Subcutaneous abdominal adipose tissue (tissue), 5 donors: ENCODE measurements at regions not wholly inside any gene's neighbourhood (a gene's known extent, or its start where the extent isn't known, plus 50 kb on each side); places are given as distances from the start of the nearest gene placed in this dataset.

Source experiments
- H3K27ac ChIP-seq: one replicate; pipeline ENCODE4 v1.7.0; 2013; ENCODE audit warnings: low read depth, mild to moderate bottlenecking, inconsistent platforms, low read length, moderate library complexity
- H3K27me3 ChIP-seq, 5 donors: one replicate each; pipeline ENCODE4 v1.7.0; 2013; ENCODE audit warnings: low read length in 5 of 5, inconsistent platforms in 1 of 5; ENCODE audit not compliant: control insufficient read depth in 5 of 5, insufficient read depth in 4 of 5
- H3K36me3 ChIP-seq, 5 donors: one replicate each; pipeline ENCODE4 v1.7.0; 2013; ENCODE audit warnings: low read length in 5 of 5; ENCODE audit not compliant: control insufficient read depth in 5 of 5, insufficient read depth in 5 of 5
- H3K4me1 ChIP-seq, 5 donors: one replicate each; pipeline ENCODE4 v1.7.0; 2013; ENCODE audit warnings: low read length in 5 of 5, mild to moderate bottlenecking in 3 of 5, moderate library complexity in 1 of 5; ENCODE audit not compliant: control insufficient read depth in 5 of 5, insufficient read depth in 5 of 5
- H3K4me3 ChIP-seq, 5 donors: one replicate each; pipeline ENCODE4 v1.7.0; 2013; ENCODE audit warnings: low read length in 5 of 5, low read depth in 1 of 5
- H3K9ac ChIP-seq, 5 donors: one replicate each; pipeline ENCODE4 v1.7.0; 2013; ENCODE audit warnings: low read length in 5 of 5, mild to moderate bottlenecking in 4 of 5, moderate library complexity in 3 of 5
- H3K9me3 ChIP-seq, 5 donors: one replicate each; pipeline ENCODE4 v1.7.0; 2013; ENCODE audit warnings: low read length in 5 of 5; ENCODE audit not compliant: control insufficient read depth in 5 of 5
- donor health status: healthy.
- donor health status: healthy.
- donor health status: healthy.
- donor health status: healthy.
- donor health status: healthy.

DNA sequence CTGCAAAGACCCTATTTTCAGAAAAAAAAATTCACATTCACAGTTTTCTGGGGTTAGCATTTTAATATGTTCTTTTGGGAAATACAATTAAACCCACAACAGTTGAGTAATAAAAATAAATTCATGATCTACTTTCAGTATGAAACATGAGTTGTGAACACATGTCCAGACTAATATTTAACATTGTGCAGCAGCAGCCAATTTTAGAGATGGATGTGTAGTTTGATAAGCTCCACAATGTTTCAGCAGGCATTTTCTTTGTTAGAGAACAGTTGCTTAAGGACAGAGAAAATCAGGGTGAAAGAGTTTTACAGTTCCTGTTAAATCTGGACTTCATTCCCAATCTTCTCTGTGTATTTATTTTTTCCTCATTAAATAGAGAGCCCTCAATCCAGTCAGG is 519.5 kb downstream of the PIK3C3 start:
- Histone ChIP-seq H3K4me1 (peaks cover 0 to 7% (median 0%) of the 10 kb centered on the region in 5 donors), H3K27me3 (no peaks in the 10 kb centered on the region), H3K36me3 (no peaks in the 10 kb centered on the region), H3K27ac (no peak overlapping the region), H3K4me3 (no peak overlapping the region), H3K9ac (no peak overlapping the region), H3K9me3 (peaks cover 0 to 2% (median 0%) of the 10 kb centered on the region in 5 donors)

DNA sequence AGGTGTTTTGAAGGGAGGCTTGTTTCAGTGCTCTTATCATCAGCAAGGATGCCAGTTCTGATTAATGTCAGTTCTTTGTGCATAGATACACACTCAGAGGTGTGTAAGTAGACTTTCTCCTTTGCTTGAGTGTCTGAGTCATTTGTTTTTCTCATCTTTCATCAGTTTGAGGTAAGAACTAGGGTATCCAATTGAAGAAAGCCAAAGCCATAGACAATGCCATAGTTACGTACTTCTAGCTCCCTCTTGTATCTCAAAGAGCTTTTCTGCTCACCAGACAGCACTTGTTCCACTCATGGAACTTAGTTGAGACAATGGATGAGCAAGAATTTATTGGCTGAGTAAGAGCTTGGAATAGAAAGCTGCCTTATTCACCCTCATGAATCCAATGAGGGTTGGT is 520.1 kb downstream of the PIK3C3 start:
- Histone ChIP-seq H3K27ac (no peak overlapping the region), H3K27me3 (no peaks in the 10 kb centered on the region), H3K9ac (no peak overlapping the region), H3K4me3 (no peak overlapping the region), H3K9me3 (peaks cover 0 to under 1% (median 0%) of the 10 kb centered on the region in 5 donors), H3K36me3 (no peaks in the 10 kb centered on the region), H3K4me1 (peaks cover 0 to 7% (median 0%) of the 10 kb centered on the region in 5 donors)

DNA sequence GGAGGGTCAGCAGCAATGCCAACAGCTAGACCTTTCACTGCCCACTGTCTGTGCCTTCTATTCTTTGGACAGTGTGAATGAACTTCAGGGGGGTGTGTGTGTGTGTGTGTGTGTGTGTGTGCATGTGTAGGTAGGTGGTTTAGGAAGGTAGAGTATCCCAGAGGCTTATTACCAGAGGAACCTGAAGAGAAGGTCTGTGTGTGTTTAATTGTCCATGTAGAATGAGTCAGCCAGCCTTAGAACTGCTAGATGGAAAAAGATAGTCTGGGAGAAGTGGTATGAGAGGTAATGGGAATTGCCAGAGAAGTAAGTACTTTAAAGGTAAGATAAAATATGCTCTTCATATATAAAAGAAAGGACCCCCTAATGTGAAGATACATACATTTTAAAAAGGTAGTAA is 522.2 kb downstream of the PIK3C3 start:
- Histone ChIP-seq H3K4me3 (no peak overlapping the region), H3K9ac (no peak overlapping the region), H3K27ac (no peak overlapping the region), H3K27me3 (no peaks in the 10 kb centered on the region), H3K9me3 (no peaks in the 10 kb centered on the region), H3K36me3 (no peaks in the 10 kb centered on the region), H3K4me1 (peaks cover 0 to 7% (median 0%) of the 10 kb centered on the region in 5 donors)

DNA sequence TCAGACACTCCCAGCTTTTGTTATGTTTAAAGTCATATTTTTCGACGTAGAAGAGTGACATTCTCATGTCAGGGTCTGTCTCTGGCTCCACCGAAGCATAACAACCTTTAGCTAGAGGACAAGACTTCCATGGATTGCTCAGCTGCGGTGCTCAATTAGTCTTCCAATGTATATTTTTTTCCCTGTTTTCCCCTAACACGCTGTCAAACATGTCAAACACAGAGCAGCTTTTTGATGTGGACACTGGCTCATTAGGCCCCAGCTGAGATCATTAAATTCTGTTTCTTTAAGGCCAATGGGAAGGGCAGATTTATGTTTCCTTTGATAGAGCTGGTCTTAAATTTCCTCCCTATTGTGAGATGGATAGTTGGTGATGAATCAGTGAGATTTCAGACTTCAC is 525.4 kb downstream of the PIK3C3 start:
- peaks cover 0 to 10% (median 5%) of the 10 kb centered on the region in 5 donors for H3K4me1 ChIP-seq
- no peak overlapping the region for H3K27ac ChIP-seq
- no peak overlapping the region for H3K4me3 ChIP-seq
- H3K36me3 ChIP-seq, result no peaks in the 10 kb centered on the region
- no peak overlapping the region for H3K9ac ChIP-seq
- no peaks in the 10 kb centered on the region for H3K27me3 ChIP-seq
- H3K9me3 ChIP-seq, result peaks cover 0 to 4% (median 3%) of the 10 kb centered on the region in 5 donors

DNA sequence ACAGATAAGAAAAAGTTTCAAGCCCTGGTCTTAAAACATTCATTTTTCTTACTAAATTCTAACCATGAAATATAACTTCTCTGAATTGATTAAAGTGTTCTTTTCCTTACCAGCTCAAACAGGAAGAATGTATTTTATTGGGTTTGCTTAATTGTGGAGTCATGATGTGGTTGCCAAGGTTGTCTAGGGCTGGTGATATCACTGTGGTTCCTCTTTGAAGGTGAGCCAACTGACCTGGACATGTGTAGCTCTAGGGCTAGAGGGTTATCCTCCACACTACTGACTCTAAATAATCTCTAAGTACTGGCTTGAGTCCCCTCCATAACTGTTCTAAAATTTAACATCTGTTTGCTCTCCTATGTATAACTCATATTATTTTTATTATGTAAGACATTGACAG is 529.6 kb downstream of the PIK3C3 start:
- H3K27me3 ChIP-seq, result no peaks in the 10 kb centered on the region
- H3K36me3 ChIP-seq, result no peaks in the 10 kb centered on the region
- H3K9me3 ChIP-seq, result peaks cover 0 to 12% (median 4%) of the 10 kb centered on the region in 5 donors
- H3K27ac ChIP-seq, result no peak overlapping the region
- H3K4me3 ChIP-seq, result no peak overlapping the region
- no peak overlapping the region for H3K9ac ChIP-seq
- H3K4me1 ChIP-seq, result peaks cover 0 to 10% (median 5%) of the 10 kb centered on the region in 5 donors

DNA sequence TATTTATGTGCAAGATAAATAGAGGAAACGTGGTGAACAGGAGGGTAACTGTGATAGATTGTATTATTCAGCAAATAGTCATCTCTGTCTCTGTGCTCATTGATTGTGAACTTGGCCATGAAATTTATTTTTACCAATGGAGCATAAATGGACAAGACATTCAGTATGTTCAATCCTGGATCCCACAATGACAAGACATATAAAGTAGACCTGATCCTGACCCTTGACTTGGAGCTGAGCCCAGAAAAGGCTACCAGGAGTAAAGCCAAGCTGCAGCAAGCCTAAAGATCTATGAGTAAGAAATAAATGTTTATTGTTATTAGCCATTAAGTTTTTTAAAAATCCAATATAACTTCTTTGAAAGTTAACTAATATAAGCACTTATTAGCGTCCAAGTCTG is 531.2 kb downstream of the PIK3C3 start:
- Histone ChIP-seq H3K27me3 (no peaks in the 10 kb centered on the region), H3K36me3 (no peaks in the 10 kb centered on the region), H3K4me1 (peaks cover 0 to 10% (median 5%) of the 10 kb centered on the region in 5 donors), H3K27ac (no peak overlapping the region), H3K9ac (no peak overlapping the region), H3K4me3 (no peak overlapping the region), H3K9me3 (peaks cover 0 to 12% (median 4%) of the 10 kb centered on the region in 5 donors)

DNA sequence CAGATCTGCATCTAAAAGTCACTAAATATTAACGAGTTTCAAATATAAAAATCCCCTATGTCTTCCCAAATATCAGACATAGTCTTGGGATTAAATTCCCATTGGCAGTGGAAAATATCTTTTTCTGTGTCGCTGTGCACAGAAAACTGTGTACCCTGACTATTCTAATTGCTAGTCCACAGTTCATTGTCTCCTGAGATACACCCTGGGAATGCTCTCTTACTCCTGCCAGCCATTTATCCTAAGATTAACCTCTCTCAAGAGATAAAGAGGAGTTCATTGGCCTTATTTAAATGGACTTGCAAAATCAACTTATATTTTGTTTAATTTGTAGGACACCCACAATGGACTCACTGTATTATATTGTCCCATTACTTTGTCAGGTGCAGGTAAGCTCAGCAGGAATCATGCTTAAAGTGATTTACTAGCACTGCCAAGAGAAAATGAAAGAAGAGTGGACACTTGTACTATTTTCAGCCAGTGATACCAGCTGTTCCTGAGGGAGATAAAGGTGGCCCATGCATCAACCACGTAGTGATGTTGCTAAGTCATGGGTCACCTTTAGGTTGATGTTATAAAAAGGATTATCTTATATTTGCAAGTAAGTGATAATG is 553.8 kb downstream of the PIK3C3 start:
- Histone ChIP-seq H3K4me3 (no peak overlapping the region), H3K27me3 (no peaks in the 10 kb centered on the region), H3K4me1 (no peaks in the 10 kb centered on the region), H3K9me3 (no peaks in the 10 kb centered on the region), H3K27ac (no peak overlapping the region), H3K36me3 (no peaks in the 10 kb centered on the region), H3K9ac (no peak overlapping the region)

DNA sequence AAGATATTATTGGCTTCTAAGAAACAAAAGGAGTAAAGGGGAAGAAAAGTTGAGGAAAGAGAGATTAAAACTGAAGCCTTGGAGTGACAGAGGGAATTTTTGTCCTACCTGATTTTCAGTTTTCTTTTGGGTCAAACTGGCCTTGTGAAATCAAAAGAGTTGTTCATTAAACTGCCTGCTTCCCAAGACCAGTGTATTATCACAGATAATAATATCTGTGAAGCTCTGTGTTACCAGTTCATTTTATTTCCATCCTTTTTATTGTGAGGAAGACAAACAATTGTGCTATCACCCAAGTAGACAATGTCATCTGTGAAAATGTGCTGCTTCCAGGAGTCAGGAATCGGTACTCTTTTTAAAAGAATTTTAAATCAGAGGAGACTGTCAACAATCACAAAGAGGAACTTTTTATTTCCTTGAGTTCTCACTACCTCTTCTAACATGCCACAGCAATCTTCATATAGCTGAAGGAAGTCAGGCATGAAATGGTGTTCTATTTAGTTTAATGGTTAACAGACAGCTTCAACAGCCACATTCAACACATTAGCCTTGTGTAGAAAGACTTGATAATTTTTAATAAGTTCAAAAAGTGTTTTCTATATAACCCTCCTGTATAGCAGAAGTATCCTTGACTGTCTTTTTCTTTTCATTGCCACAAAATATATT is 554.8 kb downstream of the PIK3C3 start:
- no peak overlapping the region for H3K27ac ChIP-seq
- no peaks in the 10 kb centered on the region for H3K27me3 ChIP-seq
- H3K4me3 ChIP-seq, result no peak overlapping the region

DNA sequence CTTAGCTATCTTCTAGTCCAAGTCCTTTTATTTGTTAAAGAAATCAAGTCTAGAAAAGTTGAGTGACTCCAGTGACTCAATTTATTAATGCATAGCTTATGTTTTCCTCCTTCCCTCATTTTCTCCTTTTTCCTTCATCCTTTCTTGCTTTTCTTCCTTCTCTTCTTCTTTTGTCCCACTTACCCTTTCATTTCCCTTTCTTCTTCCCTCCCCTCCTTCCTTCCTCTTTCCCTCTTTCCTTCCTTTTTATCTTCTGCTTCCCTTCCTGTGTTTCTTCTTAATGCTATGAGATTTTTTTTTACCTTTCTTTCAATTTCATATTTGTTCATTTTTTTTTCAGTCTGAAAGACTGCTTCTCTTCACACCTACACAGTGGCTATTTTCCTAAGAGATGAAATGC is 555.5 kb downstream of the PIK3C3 start:
- no peaks in the 10 kb centered on the region for H3K27me3 ChIP-seq
- H3K9ac ChIP-seq, result no peak overlapping the region
- no peak overlapping the region for H3K27ac ChIP-seq

More for the DNA sequence above, 554.8 kb downstream of the PIK3C3 start:
- Histone ChIP-seq H3K4me1 (no peaks in the 10 kb centered on the region), H3K9me3 (no peaks in the 10 kb centered on the region), H3K9ac (no peak overlapping the region), H3K36me3 (no peaks in the 10 kb centered on the region)

DNA sequence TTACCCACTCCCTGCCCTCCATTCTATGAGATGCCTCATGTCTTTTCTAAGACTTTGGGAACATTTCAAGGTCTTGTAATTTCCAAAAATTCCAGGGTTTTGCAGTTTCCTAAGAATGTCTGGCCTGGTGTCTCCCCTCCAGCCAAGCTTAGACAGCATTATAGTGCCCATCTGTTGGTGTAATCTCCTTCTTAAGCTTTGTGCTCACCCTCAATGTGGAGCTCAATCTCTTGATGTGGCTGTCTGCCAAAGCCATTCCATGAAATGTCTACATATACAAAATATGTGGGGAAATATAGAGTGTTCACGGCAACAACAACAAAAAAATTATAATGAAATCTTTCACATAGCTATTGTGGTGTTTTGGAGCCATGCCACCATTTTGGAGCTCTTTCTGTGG is 558.4 kb downstream of the PIK3C3 start:
- H3K27me3 ChIP-seq, result no peaks in the 10 kb centered on the region
- H3K36me3 ChIP-seq, result no peaks in the 10 kb centered on the region
- no peaks in the 10 kb centered on the region for H3K4me1 ChIP-seq
- no peak overlapping the region for H3K9ac ChIP-seq
- no peak overlapping the region for H3K27ac ChIP-seq
- no peaks in the 10 kb centered on the region for H3K9me3 ChIP-seq
- no peak overlapping the region for H3K4me3 ChIP-seq

More for the DNA sequence above, 555.5 kb downstream of the PIK3C3 start:
- no peaks in the 10 kb centered on the region for H3K9me3 ChIP-seq
- no peaks in the 10 kb centered on the region for H3K4me1 ChIP-seq
- H3K4me3 ChIP-seq, result no peak overlapping the region
- H3K36me3 ChIP-seq, result no peaks in the 10 kb centered on the region
